Endothelial cell of umbilical vein (primary cell): ENCODE measurements at regions not wholly inside any gene's neighbourhood (a gene's known extent, or its start where the extent isn't known, plus 50 kb on each side); places are given as distances from the start of the nearest gene placed in this dataset.
"Not testable (repeated sequence)": the region's sequence is repeated elsewhere in the genome, so short reads cannot be mapped to it uniquely, and the experiment has no call there.

Experiments used
- BruUV-seq: library from RNA; stranded (reverse); fragments of 400-500 nt; replicated peaks from 2 replicates; lab custom pipeline; 2021; lab: Mats Ljungman, UMichigan
- CTCF ChIA-PET: fragments of 300-600, 350-600 bp; sonication (Branson Sonifier 250); formaldehyde crosslinking; loops from one replicate; lab custom pipeline; 2021; ENCODE audit warnings: antibody characterized with exemption, inconsistent platforms; lab: Charles Lee
- POLR2A ChIA-PET: fragments of 300-600, 350-600 bp; sonication (Branson Sonifier 250); formaldehyde crosslinking; loops from one replicate; lab custom pipeline; 2021; ENCODE audit warnings: antibody characterized with exemption, inconsistent platforms; lab: Charles Lee
- DNase-seq: peaks from one replicate; pipeline ENCODE4 v3.0.0-alpha.2; 2011; ENCODE audit warnings: low read depth, low spot score
- FAIRE-seq: peaks from 2 replicates; lab custom pipeline; 2011; peaks lifted over from hg19 to GRCh38; lab: Jason Lieb, UNC
- H2AFZ ChIP-seq: 2 replicates; pipeline ENCODE4 v1.6.0; 2012; ENCODE audit warnings: low read depth, low read length, control low read depth, inconsistent platforms
- H3K27ac ChIP-seq: 2 replicates; pipeline ENCODE4 v1.5.1; 2011; ENCODE audit warnings: low read depth, mild to moderate bottlenecking, control low read depth, low read length, moderate library complexity; ENCODE audit not compliant: insufficient read depth
- H3K27me3 ChIP-seq, 2 experiments: 2 replicates each; pipeline versions ENCODE4 v1.6.0 to v1.6.1; 2011; ENCODE audit warnings: low read length in 2 of 2, mixed read lengths in 1 of 2; ENCODE audit not compliant: control insufficient read depth in 2 of 2, insufficient read depth in 2 of 2
- H3K36me3 ChIP-seq, 2 experiments: 2 replicates in 1 of 2; 3 replicates in 1 of 2; pipeline ENCODE4 v1.5.1; 2011; ENCODE audit warnings: low read length in 2 of 2, mild to moderate bottlenecking in 1 of 2, moderate library complexity in 1 of 2; ENCODE audit not compliant: control insufficient read depth in 2 of 2, insufficient read depth in 2 of 2; ENCODE audit errors: extremely low read depth in 1 of 2
- H3K4me1 ChIP-seq: 3 replicates; pipeline ENCODE4 v1.5.1; 2011; ENCODE audit warnings: mild to moderate bottlenecking, low read length; ENCODE audit not compliant: control insufficient read depth, insufficient read depth; ENCODE audit errors: extremely low read depth
- H3K4me2 ChIP-seq: 2 replicates; pipeline ENCODE4 v1.6.1; 2011; ENCODE audit warnings: low read length, control low read depth, mixed read lengths; ENCODE audit not compliant: insufficient read depth
- H3K4me3 ChIP-seq, 3 experiments: fragments of 200-600 bp in 1 of 3; sonication (generic), shearing (Covaris generic) in 1 of 3; replicated peaks in 1 of 3; 2 replicates each; pipeline ENCODE4 v1.5.1; 2011 to 2016; ENCODE audit warnings: control low read depth in 3 of 3, low read length in 3 of 3, mild to moderate bottlenecking in 2 of 3, inconsistent platforms in 1 of 3, low read depth in 1 of 3, moderate library complexity in 1 of 3; ENCODE audit not compliant: insufficient read depth in 1 of 3
- H3K79me2 ChIP-seq: 2 replicates; pipeline ENCODE4 v1.6.0; 2012; ENCODE audit warnings: low read length, inconsistent platforms; ENCODE audit not compliant: control insufficient read depth, insufficient read depth
- H3K9ac ChIP-seq: replicated peaks from 2 replicates; pipeline ENCODE3; 2011; ENCODE audit warnings: low read length, control low read depth; ENCODE audit not compliant: insufficient read depth; ENCODE audit errors: extremely low read depth
- H3K9me1 ChIP-seq: replicated peaks from 3 replicates; pipeline ENCODE4 v1.6.0; 2011; ENCODE audit warnings: mild to moderate bottlenecking, low read length; ENCODE audit not compliant: control insufficient read depth, insufficient read depth; ENCODE audit errors: extremely low read depth
- H3K9me3 ChIP-seq: replicated peaks from 2 replicates; pipeline ENCODE4 v1.5.1; 2012; ENCODE audit warnings: low read length, inconsistent platforms; ENCODE audit not compliant: control insufficient read depth, insufficient read depth
- H4K20me1 ChIP-seq: replicated peaks from 2 replicates; pipeline ENCODE3; 2011; ENCODE audit warnings: mild to moderate bottlenecking, low read length; ENCODE audit not compliant: control insufficient read depth, insufficient read depth; ENCODE audit errors: extremely low read depth
- dilution Hi-C: fragments of 300-500 bp; cut with MboI; formaldehyde crosslinking; loops from one replicate; pipeline ENCODE4 v1.15.0; 2019; ENCODE audit warnings: low sequenced_read_pairs; ENCODE audit not compliant: extremely low pct_ligation_motif_present
- intact Hi-C: fragments of 100-400 bp; cut with micrococcal nuclease; formaldehyde crosslinking; loops from one replicate; pipeline ENCODE4 v1.10.0; 2022

DNA sequence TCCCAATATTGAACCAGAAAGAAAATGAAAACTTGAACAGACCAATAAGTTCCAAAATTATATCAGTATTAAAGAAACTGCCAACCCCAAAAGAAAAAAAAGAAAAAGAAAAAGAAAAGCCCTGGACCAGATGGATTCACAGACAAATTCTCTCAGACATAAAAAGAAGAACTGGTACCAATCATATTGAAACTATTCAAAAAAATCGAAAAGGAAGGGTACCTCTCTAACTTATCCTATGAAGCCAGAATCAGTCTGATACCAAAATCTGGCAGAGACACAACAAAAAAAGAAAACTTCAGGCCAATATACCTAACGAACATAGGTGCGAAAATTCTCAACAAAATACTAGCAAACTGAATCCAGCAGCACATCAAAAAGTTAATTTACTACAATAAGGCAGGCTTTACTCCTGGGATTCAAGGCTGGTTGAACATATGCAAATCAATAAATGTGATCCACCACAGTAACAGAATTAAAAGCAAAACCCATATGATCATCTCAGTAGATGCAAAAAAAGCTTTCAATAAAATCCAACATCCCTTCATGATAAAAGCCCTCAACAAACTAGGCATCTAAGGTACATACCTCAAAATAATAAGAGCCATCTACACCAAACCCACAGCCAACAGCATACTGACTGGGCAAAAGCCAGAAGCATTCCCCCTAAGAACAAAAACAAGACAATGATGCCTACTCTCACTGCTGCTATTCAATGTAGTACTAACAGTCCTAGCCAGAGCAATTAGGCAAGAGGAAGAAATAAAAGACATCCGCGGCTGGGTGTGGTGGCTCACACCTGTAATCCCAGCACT lies 1495.2 kb downstream of the SPATA31A7 start:
- H4K20me1 ChIP-seq, intact Hi-C loops, H3K9me1 ChIP-seq, H3K9ac ChIP-seq, H3K4me2 ChIP-seq, H3K4me3 ChIP-seq, H3K27me3 ChIP-seq, POLR2A ChIA-PET, H3K9me3 ChIP-seq, H2AFZ ChIP-seq, H3K27ac ChIP-seq, FAIRE-seq, H3K79me2 ChIP-seq, H3K4me1 ChIP-seq, dilution Hi-C loops, BruUV-seq, H3K36me3 ChIP-seq, CTCF ChIA-PET, DNase-seq: not testable (repeated sequence)

DNA sequence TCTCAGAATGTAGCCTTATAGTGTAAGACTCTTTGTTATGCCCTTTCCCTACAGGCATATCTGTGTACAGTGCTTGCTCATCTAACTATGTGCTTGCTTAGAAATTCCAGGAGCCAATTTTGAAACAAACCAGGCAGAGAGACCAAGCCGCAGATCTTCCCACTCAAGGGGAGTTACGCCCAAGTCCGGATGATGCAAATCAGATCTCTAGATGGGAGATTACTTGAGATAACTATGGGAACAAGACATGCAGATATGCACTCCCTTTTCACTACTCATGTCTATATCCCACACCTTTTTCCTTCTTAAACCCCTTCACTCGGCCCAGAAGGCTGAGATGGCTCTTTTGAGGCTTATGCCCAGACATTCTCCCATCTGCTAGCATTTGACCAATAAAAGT lies 1496.5 kb downstream of the SPATA31A7 start:
- H3K9ac ChIP-seq, H3K27ac ChIP-seq, CTCF ChIA-PET, intact Hi-C loops, BruUV-seq, H4K20me1 ChIP-seq, FAIRE-seq, H3K4me1 ChIP-seq, H3K9me1 ChIP-seq, POLR2A ChIA-PET, H3K9me3 ChIP-seq, H3K27me3 ChIP-seq, H3K4me3 ChIP-seq, H3K79me2 ChIP-seq, dilution Hi-C loops, H2AFZ ChIP-seq, H3K4me2 ChIP-seq, H3K36me3 ChIP-seq, DNase-seq: not testable (repeated sequence)

DNA sequence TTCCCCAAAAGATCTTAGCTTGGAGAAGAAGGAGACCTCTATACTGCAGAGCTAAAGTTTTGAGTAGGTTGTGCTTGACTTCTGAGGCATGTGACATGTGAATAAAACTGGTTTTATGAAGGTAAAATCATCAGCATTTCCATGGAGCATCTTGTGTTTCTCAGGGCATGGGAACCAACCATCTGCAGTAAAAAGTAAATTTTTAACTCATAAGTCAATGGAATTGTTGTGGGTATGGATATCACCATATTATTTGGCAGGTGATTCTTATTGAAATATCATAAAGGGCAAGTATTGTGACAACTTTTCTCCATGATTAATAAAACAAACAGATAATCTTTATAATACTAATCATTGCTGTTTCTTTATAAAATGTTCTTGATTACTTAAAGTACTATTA lies 1503.2 kb downstream of the SPATA31A7 start:
- dilution Hi-C loops = not testable (repeated sequence)

DNA sequence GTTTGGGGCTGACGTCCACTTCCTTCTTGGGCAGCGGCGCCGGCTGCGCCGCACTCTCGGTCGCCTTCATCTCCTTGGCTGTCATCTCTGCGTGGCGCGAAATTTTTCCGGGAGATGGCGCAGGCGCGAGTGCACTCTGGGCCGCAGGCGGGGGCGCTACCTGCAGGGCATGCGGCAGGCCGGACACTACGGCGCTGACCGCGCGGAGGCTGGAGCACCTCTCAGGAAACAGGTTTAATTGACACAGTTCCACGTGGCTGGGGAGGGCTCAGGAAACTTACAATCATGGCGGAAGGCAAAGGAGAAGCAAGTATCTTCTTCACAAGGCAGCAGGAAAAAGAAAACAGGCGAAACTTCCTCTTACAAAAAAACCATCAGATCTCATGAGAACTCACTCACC lies 1521.5 kb downstream of the SPATA31A7 start:
- H3K79me2 ChIP-seq, H3K4me1 ChIP-seq, intact Hi-C loops, DNase-seq, CTCF ChIA-PET, H4K20me1 ChIP-seq, H3K9ac ChIP-seq, H3K36me3 ChIP-seq, H3K27me3 ChIP-seq, H3K27ac ChIP-seq, POLR2A ChIA-PET, dilution Hi-C loops, BruUV-seq, H2AFZ ChIP-seq, H3K4me2 ChIP-seq, H3K9me1 ChIP-seq, FAIRE-seq, H3K4me3 ChIP-seq, H3K9me3 ChIP-seq: not testable (repeated sequence)

More for the DNA sequence above, 1503.2 kb downstream of the SPATA31A7 start:
- H3K9me3 ChIP-seq, H3K4me1 ChIP-seq, CTCF ChIA-PET, H4K20me1 ChIP-seq, H3K36me3 ChIP-seq, DNase-seq, H3K27me3 ChIP-seq, H3K27ac ChIP-seq, BruUV-seq, H2AFZ ChIP-seq, H3K4me2 ChIP-seq, H3K9ac ChIP-seq, FAIRE-seq, intact Hi-C loops, H3K9me1 ChIP-seq, POLR2A ChIA-PET, H3K79me2 ChIP-seq, H3K4me3 ChIP-seq: not testable (repeated sequence)
